IPS DF 4.7 (cell line): ENCODE measurements at regions not wholly inside any gene's neighbourhood (a gene's known extent, or its start where the extent isn't known, plus 50 kb on each side); places are given as distances from the start of the nearest gene placed in this dataset.

Source experiments
- DNase-seq: peaks from one replicate; pipeline ENCODE4 v3.0.0-alpha.2; 2013; ENCODE audit warnings: low spot score; ENCODE audit errors: extremely low read depth

GRCh38 chr9:120016231-120016630 lies 563.7 kb downstream of the CDK5RAP2 start:
- DNase-seq: no peak

- no peak for DNase-seq
These were observed 565.2 kb downstream of the CDK5RAP2 start for GRCh38 chr9:120014796-120015195.

- no peak for DNase-seq
These were observed 570.1 kb downstream of the CDK5RAP2 start for GRCh38 chr9:120009856-120010255.

- no peak for DNase-seq
These were observed 578.4 kb downstream of the CDK5RAP2 start for GRCh38 chr9:120001536-120001935.

- no peak for DNase-seq
These were observed 581.4 kb downstream of the CDK5RAP2 start for GRCh38 chr9:119998614-119999013.

- no peak for DNase-seq
These were observed 588.2 kb downstream of the CDK5RAP2 start for GRCh38 chr9:119991797-119992196.

GRCh38 chr9:119986713-119987112 lies 593.3 kb downstream of the CDK5RAP2 start:
- no peak for DNase-seq

- no peak for DNase-seq
These were observed 593.8 kb downstream of the CDK5RAP2 start for GRCh38 chr9:119986205-119986604.

- DNase-seq: no peak
These were observed 604.8 kb upstream of the BRINP1 start for GRCh38 chr9:119974026-119974425.

- DNase-seq: no peak
These were observed 599.8 kb upstream of the BRINP1 start for GRCh38 chr9:119968836-119969707.

GRCh38 chr9:119967867-119968535 lies 598.8 kb upstream of the BRINP1 start:
- DNase-seq: no peak

- peak; percentile 96 for DNase-seq
These were observed 594.6 kb upstream of the BRINP1 start for GRCh38 chr9:119963798-119964372.

- DNase-seq: no peak
These were observed 594.1 kb upstream of the BRINP1 start for GRCh38 chr9:119963258-119963797.

- DNase-seq: no peak
These were observed 592.7 kb upstream of the BRINP1 start for GRCh38 chr9:119961774-119962424.

- DNase-seq: no peak
These were observed 590.8 kb upstream of the BRINP1 start for GRCh38 chr9:119959846-119960545.

- DNase-seq: no peak
These were observed 586.9 kb upstream of the BRINP1 start for GRCh38 chr9:119956111-119956510.

GRCh38 chr9:119955276-119955675 lies 586.0 kb upstream of the BRINP1 start:
- no peak for DNase-seq

GRCh38 chr9:119951591-119951990 lies 582.4 kb upstream of the BRINP1 start:
- no peak for DNase-seq

GRCh38 chr9:119951090-119951489 lies 581.9 kb upstream of the BRINP1 start:
- no peak for DNase-seq

GRCh38 chr9:119945686-119946085 lies 576.5 kb upstream of the BRINP1 start:
- no peak for DNase-seq

GRCh38 chr9:119941091-119941490 lies 571.9 kb upstream of the BRINP1 start:
- DNase-seq: no peak
